ENCODE measurements at regions not wholly inside any gene's neighbourhood (a gene's known extent, or its start where the extent isn't known, plus 50 kb on each side); places are given as distances from the start of the nearest gene placed in this dataset.

GRCh38 chr2:134185639-134186038 is 68.2 kb upstream of the MGAT5 start:
- no peak overlapping the region for H3K27ac ChIP-seq (ENCODE audit: low read depth, low read length, poor library complexity, severe bottlenecking)
- 0 out of 2 replicates have a peak, but pooled peaks cover 7% of the 10 kb centered on the region for H3K36me3 ChIP-seq (ENCODE audit: insufficient read depth, low read length)
- POLR2A ChIA-PET: no interaction called here
- CTCF ChIA-PET (ENCODE audit: unreplicated experiment): no interaction called here
- BruUV-seq (replicated peaks): no TSS peak
- no peaks in the 10 kb centered on the region for H4K20me1 ChIP-seq (ENCODE audit: insufficient read depth, low read length)
- H3K4me1 ChIP-seq (ENCODE audit: insufficient read depth, low read length, poor library complexity, severe bottlenecking): peaks cover 9% of the 10 kb centered on the region
- no peak for DNase-seq (ENCODE audit: low spot score)
- intact Hi-C loops (cut with micrococcal nuclease; ENCODE audit: unreplicated experiment): no loop called here
- TF ChIP-seq EZH2phosphoT487 (IDR thresholded peaks at IDR 0.05; ENCODE audit: borderline replicate concordance, low read depth, low read length) (no peak), CTCF (conservative IDR thresholded peaks at IDR 0.05; ENCODE audit: low read length) (no peak)
- H3K4me2 ChIP-seq (ENCODE audit: low read length): no peak overlapping the region
- no peaks in the 10 kb centered on the region for H3K9me3 ChIP-seq (ENCODE audit: low read length)
- no peak overlapping the region for H3K4me3 ChIP-seq (ENCODE audit: low read depth, low read length, poor library complexity, severe bottlenecking)
- peaks cover 6% of the 10 kb centered on the region; the same call in 1 of the 2 replicates for H3K79me2 ChIP-seq (ENCODE audit: insufficient read depth, low read depth, low read length)
- H2AFZ ChIP-seq (ENCODE audit: low read length): no peak overlapping the region
- no peaks in the 10 kb centered on the region for H3K9me2 ChIP-seq (ENCODE audit: insufficient read depth, low read length)

- H3K4me2 ChIP-seq (ENCODE audit: low read length): no peak overlapping the region
- H3K36me3 ChIP-seq (ENCODE audit: insufficient read depth, low read length): peaks cover 11% of the 10 kb centered on the region; the same call in 1 of the 2 replicates
- intact Hi-C loops (cut with micrococcal nuclease; ENCODE audit: unreplicated experiment): no loop called here
- H3K27ac ChIP-seq (ENCODE audit: low read depth, low read length, poor library complexity, severe bottlenecking): no peak overlapping the region
- POLR2A ChIA-PET: interaction anchor here (0.6 kb wide), 1 partner anchor 10 kb away, joined by 3 read pairs; no protein-coding TSS in a partner anchor
- no peaks in the 10 kb centered on the region for H3K9me2 ChIP-seq (ENCODE audit: insufficient read depth, low read length)
- DNase-seq (ENCODE audit: low spot score): no peak
- H2AFZ ChIP-seq (ENCODE audit: low read length): no peak overlapping the region
- no TSS peak for BruUV-seq (replicated peaks)
- no peak overlapping the region for H3K4me3 ChIP-seq (ENCODE audit: low read depth, low read length, poor library complexity, severe bottlenecking)
- 0 out of 2 replicates have a peak, but pooled peaks cover 7% of the 10 kb centered on the region for H3K79me2 ChIP-seq (ENCODE audit: insufficient read depth, low read depth, low read length)
- no peaks in the 10 kb centered on the region for H3K4me1 ChIP-seq (ENCODE audit: insufficient read depth, low read length, poor library complexity, severe bottlenecking)
- no peaks in the 10 kb centered on the region for H3K9me3 ChIP-seq (ENCODE audit: low read length)
- CTCF ChIA-PET (ENCODE audit: unreplicated experiment): no interaction called here
- TF ChIP-seq EZH2phosphoT487 (IDR thresholded peaks at IDR 0.05; ENCODE audit: borderline replicate concordance, low read depth, low read length) (no peak), CTCF (conservative IDR thresholded peaks at IDR 0.05; ENCODE audit: low read length) (no peak)
- H4K20me1 ChIP-seq (ENCODE audit: insufficient read depth, low read length): no peaks in the 10 kb centered on the region
These were observed 64.7 kb upstream of the MGAT5 start for GRCh38 chr2:134189009-134189720.
